ENCODE measurements at regions not wholly inside any gene's neighbourhood (a gene's known extent, or its start where the extent isn't known, plus 50 kb on each side); places are given as distances from the start of the nearest gene placed in this dataset.
"Not testable (repeated sequence)": the region's sequence is repeated elsewhere in the genome, so short reads cannot be mapped to it uniquely, and the experiment has no call there.

DNA sequence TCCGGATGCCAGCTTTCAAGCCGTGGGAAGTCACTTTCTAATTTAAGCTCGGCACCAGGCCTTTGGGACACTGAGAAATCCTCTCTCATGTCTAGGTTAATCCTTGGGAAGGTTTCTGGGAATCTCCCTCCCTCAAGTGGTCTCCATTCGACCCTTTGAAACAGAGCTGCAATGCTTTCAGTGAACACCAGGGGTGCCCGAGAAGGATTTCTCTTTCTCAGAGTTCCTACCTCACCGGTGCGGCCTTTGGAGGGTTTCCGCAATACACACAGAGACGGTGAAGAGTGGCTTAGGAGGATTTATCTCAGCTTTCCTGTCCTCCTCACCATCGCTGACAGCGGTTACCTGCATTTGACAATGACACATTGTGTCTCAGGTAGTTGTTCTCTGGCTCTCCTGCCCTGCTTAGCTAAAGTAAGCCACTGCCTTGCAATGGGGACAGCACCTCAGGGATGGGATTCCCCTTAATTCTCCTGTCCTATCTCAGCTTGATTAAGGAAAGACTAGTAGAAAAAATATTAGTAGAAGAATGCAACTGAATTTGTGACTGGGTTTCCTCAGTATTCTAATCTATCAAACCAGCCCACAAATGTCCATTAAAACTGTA, 180.6 kb downstream of the GABRG2 start:
- no peak overlapping the region for H3K27ac ChIP-seq (ENCODE audit: low read depth, low read length)
- no peaks in the 10 kb centered on the region for H3K4me1 ChIP-seq (ENCODE audit: control insufficient read depth in 3 of 3, insufficient read depth in 3 of 3, low read length in 3 of 3)
- H3K9me3 ChIP-seq (ENCODE audit: control insufficient read depth in 3 of 3, low read length in 3 of 3): no peaks in the 10 kb centered on the region
- no peak overlapping the region for H3K4me3 ChIP-seq (ENCODE audit: low read length in 3 of 3)
- no peaks in the 10 kb centered on the region for H3K36me3 ChIP-seq (ENCODE audit: control insufficient read depth in 3 of 3, insufficient read depth in 3 of 3, low read length in 3 of 3)
- H3K9ac ChIP-seq (ENCODE audit: low read depth in 1 of 3, low read length in 3 of 3): no peak overlapping the region
- H3K27me3 ChIP-seq (ENCODE audit: control insufficient read depth in 3 of 3, insufficient read depth in 3 of 3, low read length in 3 of 3): no peaks in the 10 kb centered on the region

DNA sequence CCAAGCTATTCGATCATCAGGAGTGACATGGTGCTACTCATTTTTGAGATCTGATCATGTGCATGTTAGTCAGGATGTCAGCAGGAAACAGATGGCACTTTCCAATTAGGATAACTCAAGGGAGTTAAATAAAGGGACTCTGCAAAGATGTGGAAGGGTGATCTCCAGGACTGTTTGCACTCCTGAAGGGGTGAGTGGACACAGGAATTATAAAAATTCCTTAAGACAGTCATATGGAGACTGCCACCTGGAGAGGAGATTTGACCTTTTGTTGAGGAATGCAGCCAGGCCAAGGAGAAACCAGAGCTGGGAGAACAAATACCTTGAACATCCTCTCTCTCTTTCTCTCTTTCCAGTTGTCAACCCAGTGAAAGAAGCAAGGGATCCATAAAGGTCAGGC, 189.1 kb downstream of the GABRG2 start:
- Histone ChIP-seq H3K9me3 (ENCODE audit: control insufficient read depth in 3 of 3, low read length in 3 of 3) (no peaks in the 10 kb centered on the region), H3K9ac (ENCODE audit: low read depth in 1 of 3, low read length in 3 of 3) (no peak overlapping the region), H3K4me3 (ENCODE audit: low read length in 3 of 3) (no peak overlapping the region), H3K4me1 (ENCODE audit: control insufficient read depth in 3 of 3, insufficient read depth in 3 of 3, low read length in 3 of 3) (no peaks in the 10 kb centered on the region), H3K27ac (ENCODE audit: low read depth, low read length) (no peak overlapping the region), H3K27me3 (ENCODE audit: control insufficient read depth in 3 of 3, insufficient read depth in 3 of 3, low read length in 3 of 3) (no peaks in the 10 kb centered on the region), H3K36me3 (ENCODE audit: control insufficient read depth in 3 of 3, insufficient read depth in 3 of 3, low read length in 3 of 3) (no peaks in the 10 kb centered on the region)

GRCh38 chr5:162268694-162269481, 201.3 kb downstream of the GABRG2 start:
- Histone ChIP-seq H3K27ac (ENCODE audit: low read depth, low read length) (no peak overlapping the region), H3K9me3 (ENCODE audit: control insufficient read depth in 3 of 3, low read length in 3 of 3) (no peaks in the 10 kb centered on the region), H3K4me1 (ENCODE audit: control insufficient read depth in 3 of 3, insufficient read depth in 3 of 3, low read length in 3 of 3) (no peaks in the 10 kb centered on the region), H3K9ac (ENCODE audit: low read depth in 1 of 3, low read length in 3 of 3) (no peak overlapping the region), H3K36me3 (ENCODE audit: control insufficient read depth in 3 of 3, insufficient read depth in 3 of 3, low read length in 3 of 3) (no peaks in the 10 kb centered on the region), H3K4me3 (ENCODE audit: low read length in 3 of 3) (no peak overlapping the region), H3K27me3 (ENCODE audit: control insufficient read depth in 3 of 3, insufficient read depth in 3 of 3, low read length in 3 of 3) (no peaks in the 10 kb centered on the region)

DNA sequence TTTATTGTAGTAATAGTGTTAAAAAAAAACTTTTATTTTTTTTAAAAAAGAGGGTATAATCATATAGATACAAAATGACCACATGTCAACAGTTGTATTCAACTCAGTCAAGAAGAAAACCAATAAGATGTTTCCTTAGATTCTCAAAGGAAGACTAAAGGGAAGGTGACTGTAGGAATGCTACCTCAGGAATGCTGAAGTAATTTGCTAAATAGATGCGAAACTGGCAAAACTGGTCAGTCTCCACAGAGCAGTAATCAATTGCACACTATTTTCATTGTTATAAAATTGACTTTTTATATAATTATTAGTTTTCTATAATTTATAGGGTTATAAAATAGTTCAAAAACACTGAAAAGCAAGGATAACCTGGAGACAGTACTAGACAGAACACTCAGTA, 204.8 kb downstream of the GABRG2 start:
- Histone ChIP-seq H3K4me3 (ENCODE audit: low read length in 3 of 3) (no peak overlapping the region), H3K27ac (ENCODE audit: low read depth, low read length) (no peak overlapping the region), H3K9me3 (ENCODE audit: control insufficient read depth in 3 of 3, low read length in 3 of 3) (no peaks in the 10 kb centered on the region), H3K27me3 (ENCODE audit: control insufficient read depth in 3 of 3, insufficient read depth in 3 of 3, low read length in 3 of 3) (no peaks in the 10 kb centered on the region), H3K4me1 (ENCODE audit: control insufficient read depth in 3 of 3, insufficient read depth in 3 of 3, low read length in 3 of 3) (no peaks in the 10 kb centered on the region), H3K36me3 (ENCODE audit: control insufficient read depth in 3 of 3, insufficient read depth in 3 of 3, low read length in 3 of 3) (no peaks in the 10 kb centered on the region), H3K9ac (ENCODE audit: low read depth in 1 of 3, low read length in 3 of 3) (no peak overlapping the region)

DNA sequence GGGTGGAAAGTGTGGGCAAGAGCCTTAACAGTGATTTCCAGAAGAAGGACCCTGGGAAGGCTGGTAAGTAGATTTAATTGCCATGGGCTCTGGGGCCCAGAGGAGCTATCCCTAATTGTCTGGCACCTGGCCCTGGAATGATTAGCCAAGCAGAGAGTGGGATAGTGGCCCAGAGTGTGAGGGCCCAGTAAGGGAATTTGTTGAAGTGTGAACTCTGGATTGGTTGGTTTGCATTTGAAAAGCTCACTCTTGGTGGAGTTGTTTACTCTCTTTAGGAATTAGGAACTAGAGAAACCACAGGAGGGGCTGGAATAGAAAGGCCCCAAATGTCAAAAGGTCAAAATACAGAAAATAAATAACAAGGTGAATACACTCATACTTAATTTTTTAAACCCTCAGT, 207.1 kb downstream of the GABRG2 start:
- H3K27ac ChIP-seq (ENCODE audit: low read depth, low read length): no peak overlapping the region
- H3K9ac ChIP-seq (ENCODE audit: low read depth in 1 of 3, low read length in 3 of 3): no peak overlapping the region
- no peaks in the 10 kb centered on the region for H3K27me3 ChIP-seq (ENCODE audit: control insufficient read depth in 3 of 3, insufficient read depth in 3 of 3, low read length in 3 of 3)
- H3K36me3 ChIP-seq (ENCODE audit: control insufficient read depth in 3 of 3, insufficient read depth in 3 of 3, low read length in 3 of 3): no peaks in the 10 kb centered on the region
- no peak overlapping the region for H3K4me3 ChIP-seq (ENCODE audit: low read length in 3 of 3)
- H3K4me1 ChIP-seq (ENCODE audit: control insufficient read depth in 3 of 3, insufficient read depth in 3 of 3, low read length in 3 of 3): no peaks in the 10 kb centered on the region
- H3K9me3 ChIP-seq (ENCODE audit: control insufficient read depth in 3 of 3, low read length in 3 of 3): no peaks in the 10 kb centered on the region

GRCh38 chr5:162275387-162275786, 207.8 kb downstream of the GABRG2 start:
- not testable (repeated sequence) for H3K9ac ChIP-seq (ENCODE audit: low read depth in 1 of 3, low read length in 3 of 3); H3K27ac ChIP-seq (ENCODE audit: low read depth, low read length)

DNA sequence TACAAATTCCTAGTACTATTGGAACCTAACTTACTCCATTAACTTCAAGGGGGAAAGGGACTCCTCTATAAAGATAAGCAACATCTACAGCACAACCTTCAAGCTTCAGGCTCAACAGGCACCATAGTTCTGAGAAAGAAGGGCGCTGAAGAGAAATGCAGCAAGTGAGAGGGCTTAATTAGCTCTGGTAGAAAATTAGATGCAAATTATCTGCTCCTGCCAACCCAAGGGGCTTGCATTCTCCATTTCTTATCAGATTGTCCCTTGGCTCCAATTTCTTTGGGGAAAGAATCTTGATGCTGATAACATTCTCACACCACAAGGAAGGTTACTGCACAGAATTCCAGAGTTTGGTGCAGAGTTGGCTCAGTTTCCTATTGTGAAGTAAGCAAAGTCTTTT, 214.6 kb downstream of the GABRG2 start:
- H3K9ac ChIP-seq (ENCODE audit: low read depth in 1 of 3, low read length in 3 of 3): no peak overlapping the region
- no peak overlapping the region for H3K27ac ChIP-seq (ENCODE audit: low read depth, low read length)
- no peaks in the 10 kb centered on the region for H3K4me1 ChIP-seq (ENCODE audit: control insufficient read depth in 3 of 3, insufficient read depth in 3 of 3, low read length in 3 of 3)
- H3K36me3 ChIP-seq (ENCODE audit: control insufficient read depth in 3 of 3, insufficient read depth in 3 of 3, low read length in 3 of 3): no peaks in the 10 kb centered on the region
- H3K9me3 ChIP-seq (ENCODE audit: control insufficient read depth in 3 of 3, low read length in 3 of 3): no peaks in the 10 kb centered on the region
- no peaks in the 10 kb centered on the region for H3K27me3 ChIP-seq (ENCODE audit: control insufficient read depth in 3 of 3, insufficient read depth in 3 of 3, low read length in 3 of 3)
- H3K4me3 ChIP-seq (ENCODE audit: low read length in 3 of 3): no peak overlapping the region

More at GRCh38 chr5:162275387-162275786, 207.8 kb downstream of the GABRG2 start:
- H3K27me3 ChIP-seq (ENCODE audit: control insufficient read depth in 3 of 3, insufficient read depth in 3 of 3, low read length in 3 of 3); H3K9me3 ChIP-seq (ENCODE audit: control insufficient read depth in 3 of 3, low read length in 3 of 3); H3K36me3 ChIP-seq (ENCODE audit: control insufficient read depth in 3 of 3, insufficient read depth in 3 of 3, low read length in 3 of 3); H3K4me1 ChIP-seq (ENCODE audit: control insufficient read depth in 3 of 3, insufficient read depth in 3 of 3, low read length in 3 of 3); H3K4me3 ChIP-seq (ENCODE audit: low read length in 3 of 3): not testable (repeated sequence)

DNA sequence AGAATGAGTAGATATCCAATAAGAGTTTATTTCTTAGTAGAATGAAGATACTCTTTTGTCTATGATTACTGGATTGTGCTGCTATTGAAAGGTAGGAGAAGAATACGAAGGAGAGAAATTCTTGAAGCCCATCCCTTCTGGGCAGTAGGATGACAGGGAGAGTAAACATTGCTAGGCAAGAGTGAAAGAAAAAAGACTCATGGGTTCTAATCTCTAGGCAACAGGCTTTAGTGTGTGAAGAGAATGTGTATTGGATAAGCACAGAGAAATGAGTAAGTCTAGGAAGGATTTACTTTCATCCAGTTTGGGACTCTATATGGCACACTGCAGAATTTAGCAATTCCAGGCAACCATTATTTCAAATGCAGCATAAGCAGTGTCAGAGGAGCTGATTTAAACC, 216.0 kb downstream of the GABRG2 start:
- H3K9me3 ChIP-seq (ENCODE audit: control insufficient read depth in 3 of 3, low read length in 3 of 3): no peaks in the 10 kb centered on the region
- H3K27ac ChIP-seq (ENCODE audit: low read depth, low read length): no peak overlapping the region
- H3K4me3 ChIP-seq (ENCODE audit: low read length in 3 of 3): no peak overlapping the region
- H3K9ac ChIP-seq (ENCODE audit: low read depth in 1 of 3, low read length in 3 of 3): no peak overlapping the region
- H3K27me3 ChIP-seq (ENCODE audit: control insufficient read depth in 3 of 3, insufficient read depth in 3 of 3, low read length in 3 of 3): no peaks in the 10 kb centered on the region
- H3K4me1 ChIP-seq (ENCODE audit: control insufficient read depth in 3 of 3, insufficient read depth in 3 of 3, low read length in 3 of 3): no peaks in the 10 kb centered on the region
- no peaks in the 10 kb centered on the region for H3K36me3 ChIP-seq (ENCODE audit: control insufficient read depth in 3 of 3, insufficient read depth in 3 of 3, low read length in 3 of 3)

- H3K9ac ChIP-seq (ENCODE audit: low read depth in 1 of 3, low read length in 3 of 3): no peak overlapping the region
Observed at GRCh38 chr5:162288647-162289296, 221.2 kb downstream of the GABRG2 start.

DNA sequence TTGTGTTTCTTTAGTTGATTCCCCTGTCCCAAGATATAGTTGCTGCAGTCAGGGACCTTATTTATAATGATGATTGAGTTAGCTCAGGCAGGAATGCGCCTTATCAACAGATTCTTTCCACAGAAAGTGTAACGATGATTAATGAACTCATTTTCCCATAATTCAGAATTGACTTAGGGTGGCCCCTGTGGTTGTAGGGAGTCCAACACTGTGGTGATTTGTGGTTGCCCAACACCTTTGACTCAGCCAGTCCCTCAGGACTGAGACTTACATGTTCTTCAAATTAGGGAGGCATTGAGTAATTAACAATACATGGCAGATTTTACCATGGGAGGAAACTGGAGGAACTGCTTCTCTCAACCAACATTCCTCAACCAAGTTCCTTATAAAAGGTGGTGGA, 221.9 kb downstream of the GABRG2 start:
- Histone ChIP-seq H3K4me1 (ENCODE audit: control insufficient read depth in 3 of 3, insufficient read depth in 3 of 3, low read length in 3 of 3) (no peaks in the 10 kb centered on the region), H3K36me3 (ENCODE audit: control insufficient read depth in 3 of 3, insufficient read depth in 3 of 3, low read length in 3 of 3) (no peaks in the 10 kb centered on the region), H3K27ac (ENCODE audit: low read depth, low read length) (no peak overlapping the region), H3K9ac (ENCODE audit: low read depth in 1 of 3, low read length in 3 of 3) (no peak overlapping the region), H3K9me3 (ENCODE audit: control insufficient read depth in 3 of 3, low read length in 3 of 3) (no peaks in the 10 kb centered on the region), H3K27me3 (ENCODE audit: control insufficient read depth in 3 of 3, insufficient read depth in 3 of 3, low read length in 3 of 3) (no peaks in the 10 kb centered on the region), H3K4me3 (ENCODE audit: low read length in 3 of 3) (no peak overlapping the region)

More at GRCh38 chr5:162288647-162289296, 221.2 kb downstream of the GABRG2 start:
- no peaks in the 10 kb centered on the region for H3K9me3 ChIP-seq (ENCODE audit: control insufficient read depth in 3 of 3, low read length in 3 of 3)
- H3K27ac ChIP-seq (ENCODE audit: low read depth, low read length): no peak overlapping the region
- no peak overlapping the region for H3K4me3 ChIP-seq (ENCODE audit: low read length in 3 of 3)
- H3K4me1 ChIP-seq (ENCODE audit: control insufficient read depth in 3 of 3, insufficient read depth in 3 of 3, low read length in 3 of 3): no peaks in the 10 kb centered on the region
- H3K27me3 ChIP-seq (ENCODE audit: control insufficient read depth in 3 of 3, insufficient read depth in 3 of 3, low read length in 3 of 3): no peaks in the 10 kb centered on the region
- H3K36me3 ChIP-seq (ENCODE audit: control insufficient read depth in 3 of 3, insufficient read depth in 3 of 3, low read length in 3 of 3): no peaks in the 10 kb centered on the region
